Stimulated activated naive CD4-positive, alpha-beta T cell (primary cell): ENCODE measurements at regions not wholly inside any gene's neighbourhood (a gene's known extent, or its start where the extent isn't known, plus 50 kb on each side); places are given as distances from the start of the nearest gene placed in this dataset.

ENCODE experiments used
- DNase-seq, 6 experiments: peaks; one replicate each; lab custom pipeline; 2025; lab: John Stamatoyannopoulos, UW

GRCh38 chr22:48855013-48855412 is 972.7 kb downstream of the BRD1 start:
- DNase-seq, result no peak

- no peak for DNase-seq
Measured at GRCh38 chr22:48853627-48854240, 973.9 kb downstream of the BRD1 start.

- no peak for DNase-seq
Measured at GRCh38 chr22:48851933-48852549, 975.6 kb downstream of the BRD1 start.

- no peak for DNase-seq
Measured at GRCh38 chr22:48850658-48851287, 976.9 kb downstream of the BRD1 start.

- no peak for DNase-seq
Measured at GRCh38 chr22:48849963-48850657, 977.6 kb downstream of the BRD1 start.

GRCh38 chr22:48849219-48849912 is 978.3 kb downstream of the BRD1 start:
- no peak for DNase-seq

- no peak for DNase-seq
Measured at GRCh38 chr22:48846200-48846599, 981.5 kb downstream of the BRD1 start.

- DNase-seq, result no peak
Measured at GRCh38 chr22:48845356-48845936, 982.2 kb downstream of the BRD1 start.

GRCh38 chr22:48844056-48844675 is 983.5 kb downstream of the BRD1 start:
- no peak for DNase-seq

GRCh38 chr22:48843640-48844039 is 984.0 kb downstream of the BRD1 start:
- no peak for DNase-seq

GRCh38 chr22:48842976-48843375 is 984.7 kb downstream of the BRD1 start:
- DNase-seq, result no peak

GRCh38 chr22:48842583-48842945 is 985.1 kb downstream of the BRD1 start:
- no peak for DNase-seq

- no peak for DNase-seq
Measured at GRCh38 chr22:48841881-48842582, 985.6 kb downstream of the BRD1 start.

- DNase-seq, result no peak
Measured at GRCh38 chr22:48840112-48840949, 987.3 kb downstream of the BRD1 start.

- DNase-seq, result no peak
Measured at GRCh38 chr22:48838846-48839730, 988.6 kb downstream of the BRD1 start.

GRCh38 chr22:48838376-48838775 is 989.3 kb downstream of the BRD1 start:
- DNase-seq, result no peak

GRCh38 chr22:48837341-48837935 is 990.2 kb downstream of the BRD1 start:
- DNase-seq, result no peak

GRCh38 chr22:48836673-48837340 is 990.9 kb downstream of the BRD1 start:
- DNase-seq, result no peak
